COLO668 (cell line): ENCODE measurements at regions not wholly inside any gene's neighbourhood (a gene's known extent, or its start where the extent isn't known, plus 50 kb on each side); places are given as distances from the start of the nearest gene placed in this dataset.

Experiments
- DNase-seq: peaks from one replicate; lab custom pipeline; 2025; ENCODE audit not compliant: unreplicated experiment; lab: John Stamatoyannopoulos, UW

GRCh38 chr5:8136271-8136670 is 267.3 kb downstream of the MTRR start:
- no peak for DNase-seq

- no peak for DNase-seq
These were observed 269.1 kb downstream of the MTRR start for GRCh38 chr5:8137941-8138550.

GRCh38 chr5:8138884-8139283 is 269.9 kb downstream of the MTRR start:
- no peak for DNase-seq

- DNase-seq: no peak
These were observed 281.8 kb downstream of the MTRR start for GRCh38 chr5:8150791-8151190.

- DNase-seq: no peak
These were observed 287.8 kb downstream of the MTRR start for GRCh38 chr5:8156706-8157105.

- DNase-seq: no peak
These were observed 288.4 kb downstream of the MTRR start for GRCh38 chr5:8157320-8157822.

- DNase-seq: no peak
These were observed 307.2 kb downstream of the MTRR start for GRCh38 chr5:8176101-8176693.

GRCh38 chr5:8184455-8185063 is 315.6 kb downstream of the MTRR start:
- peak; percentile 73 for DNase-seq

GRCh38 chr5:8185852-8186251 is 316.9 kb downstream of the MTRR start:
- no peak for DNase-seq

- DNase-seq: peak; percentile 85
These were observed 320.1 kb downstream of the MTRR start for GRCh38 chr5:8188874-8189565.

- no peak for DNase-seq
These were observed 323.9 kb downstream of the MTRR start for GRCh38 chr5:8192840-8193239.

GRCh38 chr5:8196061-8196460 is 327.1 kb downstream of the MTRR start:
- DNase-seq: no peak

- no peak for DNase-seq
These were observed 339.4 kb downstream of the MTRR start for GRCh38 chr5:8208307-8208706.

GRCh38 chr5:8209500-8209899 is 340.6 kb downstream of the MTRR start:
- no peak for DNase-seq

GRCh38 chr5:8213701-8214240 is 344.8 kb downstream of the MTRR start:
- DNase-seq: no peak

GRCh38 chr5:8216921-8217320 is 348.0 kb downstream of the MTRR start:
- no peak for DNase-seq

GRCh38 chr5:8226148-8226547 is 357.2 kb downstream of the MTRR start:
- DNase-seq: no peak

- no peak for DNase-seq
These were observed 358.2 kb downstream of the MTRR start for GRCh38 chr5:8227112-8227511.

GRCh38 chr5:8229551-8229950 is 360.6 kb downstream of the MTRR start:
- DNase-seq: no peak

GRCh38 chr5:8230868-8231267 is 361.9 kb downstream of the MTRR start:
- DNase-seq: no peak

- no peak for DNase-seq
These were observed 364.5 kb downstream of the MTRR start for GRCh38 chr5:8233479-8233878.
